ENCODE measurements at regions not wholly inside any gene's neighbourhood (a gene's known extent, or its start where the extent isn't known, plus 50 kb on each side); places are given as distances from the start of the nearest gene placed in this dataset.

DNA sequence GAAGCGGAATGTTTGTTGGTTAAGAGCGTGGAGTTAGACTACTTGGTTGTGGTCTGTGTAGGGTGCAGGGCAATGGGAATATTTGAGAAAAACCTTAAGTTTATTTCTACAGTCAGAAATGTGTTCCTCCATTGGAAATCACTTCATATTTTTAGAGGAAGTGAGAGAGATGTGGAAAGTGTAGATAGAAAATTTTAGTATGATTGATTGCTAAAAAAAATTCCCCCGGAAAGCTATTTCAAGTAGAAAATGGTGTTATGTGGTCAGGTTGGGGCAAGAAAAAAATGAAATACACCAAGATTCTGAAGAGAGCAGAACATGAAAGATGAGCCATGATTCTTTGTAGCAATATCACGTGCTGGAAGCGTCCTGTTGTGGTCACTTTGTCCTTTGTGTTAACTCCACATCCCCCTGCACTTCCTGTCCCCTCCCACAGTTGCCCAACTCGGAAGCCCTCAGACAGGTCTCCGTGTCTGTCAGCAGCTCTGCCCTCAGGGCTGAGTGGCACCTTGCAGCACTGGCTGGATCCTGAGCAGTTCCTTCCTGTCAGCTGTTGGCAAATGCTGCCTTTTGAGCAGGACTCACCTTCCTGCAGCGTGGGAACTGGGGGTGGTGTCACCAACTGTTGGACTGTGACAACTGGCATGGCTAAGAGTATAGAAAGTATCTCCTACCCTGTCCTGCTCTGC, 137.5 kb upstream of the SLC24A3 start:
- no peak overlapping the region for H3K4me3 ChIP-seq (ENCODE audit: low read depth, low read length)
- DNase-seq (ENCODE audit: low read depth) = peak; percentile 98
- TF ChIP-seq MYC (IDR thresholded peaks at IDR 0.05; ENCODE audit: low read depth, low read length) (peak; percentile 61), POLR2A (IDR thresholded peaks at IDR 0.05; ENCODE audit: extremely low read depth, insufficient read length) (no peak)
- TF ChIP-seq, protein P1, sequence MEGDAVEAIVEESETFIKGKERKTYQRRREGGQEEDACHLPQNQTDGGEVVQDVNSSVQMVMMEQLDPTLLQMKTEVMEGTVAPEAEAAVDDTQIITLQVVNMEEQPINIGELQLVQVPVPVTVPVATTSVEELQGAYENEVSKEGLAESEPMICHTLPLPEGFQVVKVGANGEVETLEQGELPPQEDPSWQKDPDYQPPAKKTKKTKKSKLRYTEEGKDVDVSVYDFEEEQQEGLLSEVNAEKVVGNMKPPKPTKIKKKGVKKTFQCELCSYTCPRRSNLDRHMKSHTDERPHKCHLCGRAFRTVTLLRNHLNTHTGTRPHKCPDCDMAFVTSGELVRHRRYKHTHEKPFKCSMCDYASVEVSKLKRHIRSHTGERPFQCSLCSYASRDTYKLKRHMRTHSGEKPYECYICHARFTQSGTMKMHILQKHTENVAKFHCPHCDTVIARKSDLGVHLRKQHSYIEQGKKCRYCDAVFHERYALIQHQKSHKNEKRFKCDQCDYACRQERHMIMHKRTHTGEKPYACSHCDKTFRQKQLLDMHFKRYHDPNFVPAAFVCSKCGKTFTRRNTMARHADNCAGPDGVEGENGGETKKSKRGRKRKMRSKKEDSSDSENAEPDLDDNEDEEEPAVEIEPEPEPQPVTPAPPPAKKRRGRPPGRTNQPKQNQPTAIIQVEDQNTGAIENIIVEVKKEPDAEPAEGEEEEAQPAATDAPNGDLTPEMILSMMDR (IDR thresholded peaks at IDR 0.05; ENCODE audit: low read depth, low read length) = no peak
- TF ChIP-seq, protein P2, sequence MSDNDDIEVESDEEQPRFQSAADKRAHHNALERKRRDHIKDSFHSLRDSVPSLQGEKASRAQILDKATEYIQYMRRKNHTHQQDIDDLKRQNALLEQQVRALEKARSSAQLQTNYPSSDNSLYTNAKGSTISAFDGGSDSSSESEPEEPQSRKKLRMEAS (IDR thresholded peaks at IDR 0.05; ENCODE audit: low read depth, low read length) = peak; percentile 94

DNA sequence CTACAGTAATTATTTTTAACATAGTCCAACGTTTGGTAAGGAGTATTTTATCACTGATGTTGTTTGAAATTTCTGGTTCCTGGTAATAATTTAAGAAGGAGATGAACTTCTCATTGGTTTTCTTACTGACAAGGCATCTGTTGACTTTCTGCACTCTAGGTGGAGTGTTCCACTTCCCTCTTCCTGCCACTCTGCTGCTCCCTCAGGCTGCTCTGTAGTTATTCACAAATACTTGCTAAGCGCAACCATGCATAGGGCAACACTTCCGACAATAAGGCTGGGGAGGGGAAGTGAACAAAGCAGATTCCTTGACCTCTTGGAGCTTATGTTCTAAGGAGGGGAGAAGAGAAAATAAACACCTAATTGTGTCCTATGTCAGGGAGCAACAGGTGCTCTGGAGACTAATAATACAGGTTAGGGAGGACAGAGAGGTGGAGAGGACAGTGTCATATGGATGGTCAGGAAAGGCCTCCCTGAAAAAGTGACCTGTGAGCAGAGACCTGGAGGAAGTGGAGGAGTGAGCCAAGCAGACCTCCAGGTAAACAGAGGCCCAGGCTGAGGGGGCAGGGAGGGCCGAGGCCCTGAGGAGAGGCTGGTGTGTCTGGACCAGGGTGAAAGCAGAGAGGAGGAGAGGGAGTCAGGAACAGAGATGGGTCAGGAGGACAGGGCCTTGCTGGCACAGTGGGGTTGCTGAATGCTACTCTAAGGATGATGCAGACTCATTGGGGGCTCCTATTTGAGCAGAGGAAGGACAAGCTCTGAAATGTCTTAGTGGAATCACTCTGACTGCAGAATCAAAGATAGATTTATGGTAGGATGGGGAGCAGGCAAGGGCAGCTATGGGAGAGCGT, 134.8 kb upstream of the SLC24A3 start:
- peak; percentile 52 for DNase-seq (ENCODE audit: low read depth)
- H3K4me3 ChIP-seq (ENCODE audit: low read depth, low read length) = no peak overlapping the region
- TF ChIP-seq POLR2A (IDR thresholded peaks at IDR 0.05; ENCODE audit: extremely low read depth, insufficient read length) (no peak), MYC (IDR thresholded peaks at IDR 0.05; ENCODE audit: low read depth, low read length) (no peak)
- TF ChIP-seq, protein P1 (IDR thresholded peaks at IDR 0.05; ENCODE audit: low read depth, low read length) = no peak

DNA sequence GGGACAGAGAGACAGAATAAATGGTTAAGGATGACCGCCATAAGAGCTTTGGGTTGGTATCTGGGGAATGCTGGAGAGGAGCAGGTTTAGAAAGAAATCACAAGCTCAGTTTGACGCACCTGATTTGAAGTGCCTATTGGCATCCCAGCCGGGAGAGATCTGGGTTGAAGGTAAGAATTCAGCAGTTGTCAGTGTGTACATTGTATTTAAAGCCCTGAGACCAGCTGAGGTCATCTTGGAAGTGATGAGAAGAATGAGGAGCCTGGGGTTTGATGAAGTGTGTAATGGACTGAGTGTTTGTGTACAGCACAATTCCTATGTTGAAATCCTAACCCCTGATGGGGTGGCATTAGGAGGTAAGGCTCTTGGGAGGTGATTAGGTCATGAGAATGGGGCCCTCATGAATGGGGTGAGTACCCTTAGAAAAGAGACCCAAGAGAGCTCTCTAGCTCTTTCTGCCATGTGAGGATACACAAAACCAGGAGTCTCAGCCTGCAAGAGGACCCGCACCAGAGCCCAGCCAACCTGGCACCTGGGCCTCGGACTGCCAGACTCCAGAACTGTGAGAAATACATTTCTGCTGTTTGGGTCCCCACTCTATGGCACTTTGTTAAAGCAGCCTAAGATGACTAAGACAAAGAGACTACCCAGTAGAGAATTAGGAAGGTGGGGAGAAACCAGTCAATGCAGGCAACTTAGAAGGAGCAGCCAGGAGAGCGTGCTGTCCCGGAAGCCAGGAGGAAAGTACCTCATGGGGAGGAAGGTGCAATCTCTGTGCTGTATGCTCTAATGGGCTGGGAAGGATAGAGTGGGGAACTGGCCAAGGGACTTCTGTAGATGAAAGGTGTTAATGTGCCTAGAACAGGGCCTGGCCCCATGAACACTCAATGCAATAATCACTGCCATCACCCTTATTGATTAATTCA, 133.7 kb upstream of the SLC24A3 start:
- no peak for TF ChIP-seq POLR2A (IDR thresholded peaks at IDR 0.05; ENCODE audit: extremely low read depth, insufficient read length)
- TF ChIP-seq, protein P1 (IDR thresholded peaks at IDR 0.05; ENCODE audit: low read depth, low read length) = no peak
- DNase-seq (ENCODE audit: low read depth) = no peak
- no peak overlapping the region for H3K4me3 ChIP-seq (ENCODE audit: low read depth, low read length)

DNA sequence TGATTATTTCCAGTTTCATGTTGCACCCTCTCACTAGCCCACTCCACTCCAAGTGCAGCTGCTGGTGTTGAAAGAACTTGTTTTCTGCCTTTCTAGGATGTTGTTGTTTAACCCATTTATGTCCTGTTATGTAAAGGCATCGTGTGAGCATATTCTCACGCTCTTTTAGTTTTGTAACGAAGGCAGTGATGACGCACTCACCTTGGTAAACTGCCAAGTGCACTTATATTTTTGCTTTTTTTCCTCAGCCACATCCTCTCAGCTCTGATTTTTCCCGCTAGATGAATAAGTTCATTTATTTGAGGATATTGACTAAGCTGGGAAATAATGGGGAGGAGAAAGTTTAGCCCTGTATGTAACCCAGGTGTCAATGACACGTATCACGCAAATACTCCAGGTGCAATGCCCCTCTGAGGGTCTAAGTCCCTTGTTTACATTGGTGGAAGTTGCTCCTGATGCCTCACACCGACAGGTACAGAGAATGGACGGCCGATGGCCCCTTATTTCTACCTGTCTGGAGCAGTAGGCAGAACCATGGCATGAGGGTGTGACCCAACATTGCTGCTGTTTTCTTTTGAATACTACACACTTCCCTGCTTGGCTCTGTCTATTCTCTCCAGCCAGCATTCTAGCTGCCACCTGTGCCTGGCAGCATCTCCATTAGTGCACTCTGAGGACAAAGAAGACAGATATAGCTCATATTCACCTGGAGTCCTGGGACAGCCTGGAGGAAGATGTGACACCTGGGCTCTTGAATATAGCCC, 132.7 kb upstream of the SLC24A3 start:
- no peak for DNase-seq (ENCODE audit: low read depth)
- TF ChIP-seq POLR2A (IDR thresholded peaks at IDR 0.05; ENCODE audit: extremely low read depth, insufficient read length) (no peak), MYC (IDR thresholded peaks at IDR 0.05; ENCODE audit: low read depth, low read length) (no peak)
- TF ChIP-seq, protein P2 (IDR thresholded peaks at IDR 0.05; ENCODE audit: low read depth, low read length) = no peak
- TF ChIP-seq, protein P1 (IDR thresholded peaks at IDR 0.05; ENCODE audit: low read depth, low read length) = no peak
- H3K4me3 ChIP-seq (ENCODE audit: low read depth, low read length) = no peak overlapping the region

DNA sequence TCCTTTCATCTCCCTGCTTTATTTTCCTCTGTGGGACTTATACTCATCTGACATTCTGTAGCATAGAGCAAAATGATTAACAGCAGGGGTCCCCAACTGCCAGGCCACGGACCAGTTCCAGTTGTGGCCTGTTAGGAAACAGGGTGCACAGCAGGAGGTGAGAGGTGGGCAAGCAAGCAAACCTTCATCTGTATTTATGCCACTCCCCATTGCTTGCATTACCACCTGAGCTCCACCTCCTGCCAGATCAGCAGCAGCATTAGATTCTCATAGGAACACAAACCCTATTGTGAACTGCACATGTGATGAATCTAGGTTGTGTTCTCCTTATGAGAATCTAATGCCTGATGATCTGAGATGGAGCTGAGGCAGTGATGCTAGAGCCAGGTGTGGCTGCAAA, 130.5 kb upstream of the SLC24A3 start:
- TF ChIP-seq, protein P2 (IDR thresholded peaks at IDR 0.05; ENCODE audit: low read depth, low read length) = no peak
- TF ChIP-seq, protein P1 (IDR thresholded peaks at IDR 0.05; ENCODE audit: low read depth, low read length) = no peak
- no peak for TF ChIP-seq MYC (IDR thresholded peaks at IDR 0.05; ENCODE audit: low read depth, low read length)
- no peak for TF ChIP-seq POLR2A (IDR thresholded peaks at IDR 0.05; ENCODE audit: extremely low read depth, insufficient read length)
- DNase-seq (ENCODE audit: low read depth) = peak; percentile 30
- H3K4me3 ChIP-seq (ENCODE audit: low read depth, low read length) = no peak overlapping the region

Data from NB4 (cell line).